Rectal smooth muscle tissue (tissue), 1 donor: ENCODE measurements at regions not wholly inside any gene's neighbourhood (a gene's known extent, or its start where the extent isn't known, plus 50 kb on each side); places are given as distances from the start of the nearest gene placed in this dataset.

ENCODE experiments used
- H3K27ac ChIP-seq: one replicate; pipeline ENCODE4 v1.7.0; 2013; ENCODE audit warnings: low read depth, low read length, inconsistent platforms
- H3K27me3 ChIP-seq: one replicate; pipeline ENCODE4 v1.7.0; 2013; ENCODE audit warnings: low read length; ENCODE audit not compliant: control insufficient read depth, insufficient read depth
- H3K36me3 ChIP-seq: one replicate; pipeline ENCODE4 v1.7.0; 2013; ENCODE audit warnings: low read length; ENCODE audit not compliant: control insufficient read depth, insufficient read depth
- H3K4me1 ChIP-seq: one replicate; pipeline ENCODE4 v1.7.0; 2013; ENCODE audit warnings: low read length; ENCODE audit not compliant: control insufficient read depth, insufficient read depth
- H3K4me3 ChIP-seq: one replicate; pipeline ENCODE4 v1.7.0; 2013; ENCODE audit warnings: low read length
- H3K9ac ChIP-seq: one replicate; pipeline ENCODE4 v1.7.0; 2013; ENCODE audit warnings: low read length

GRCh38 chr1:234979296-234980279 lies 149.0 kb downstream of the TOMM20 start:
- peaks cover 28% of the 10 kb centered on the region for H3K4me1 ChIP-seq
- no peaks in the 10 kb centered on the region for H3K27me3 ChIP-seq
- peak overlapping the region; percentile 14 for H3K4me3 ChIP-seq
- no peak overlapping the region for H3K9ac ChIP-seq
- no peaks in the 10 kb centered on the region for H3K36me3 ChIP-seq
- peak overlapping the region; percentile 74 for H3K27ac ChIP-seq

GRCh38 chr1:234978397-234979295 lies 150.0 kb downstream of the TOMM20 start:
- H3K27me3 ChIP-seq, result no peaks in the 10 kb centered on the region

GRCh38 chr1:234977875-234978396 lies 150.7 kb downstream of the TOMM20 start:
- Histone ChIP-seq H3K4me3 (no peak overlapping the region), H3K9ac (no peak overlapping the region), H3K36me3 (no peaks in the 10 kb centered on the region), H3K4me1 (peaks cover 38% of the 10 kb centered on the region), H3K27me3 (no peaks in the 10 kb centered on the region), H3K27ac (peak overlapping the region; percentile 74)

More at GRCh38 chr1:234978397-234979295, 150.0 kb downstream of the TOMM20 start:
- Histone ChIP-seq H3K36me3 (no peaks in the 10 kb centered on the region), H3K4me3 (peak overlapping the region; percentile 1), H3K4me1 (peaks cover 35% of the 10 kb centered on the region), H3K9ac (no peak overlapping the region), H3K27ac (peak overlapping the region; percentile 74)

GRCh38 chr1:234976861-234977680 lies 151.6 kb downstream of the TOMM20 start:
- Histone ChIP-seq H3K27me3 (no peaks in the 10 kb centered on the region), H3K27ac (no peak overlapping the region), H3K4me3 (no peak overlapping the region), H3K9ac (no peak overlapping the region), H3K4me1 (peaks cover 38% of the 10 kb centered on the region), H3K36me3 (no peaks in the 10 kb centered on the region)

GRCh38 chr1:234975941-234976860 lies 152.4 kb downstream of the TOMM20 start:
- H3K4me3 ChIP-seq, result no peak overlapping the region
- H3K27me3 ChIP-seq, result no peaks in the 10 kb centered on the region
- no peaks in the 10 kb centered on the region for H3K36me3 ChIP-seq
- no peak overlapping the region for H3K9ac ChIP-seq
- H3K4me1 ChIP-seq, result peaks cover 40% of the 10 kb centered on the region
- H3K27ac ChIP-seq, result no peak overlapping the region

- no peaks in the 10 kb centered on the region for H3K36me3 ChIP-seq
- H3K27me3 ChIP-seq, result no peaks in the 10 kb centered on the region
- H3K27ac ChIP-seq, result no peak overlapping the region
- no peak overlapping the region for H3K4me3 ChIP-seq
- H3K4me1 ChIP-seq, result peaks cover 40% of the 10 kb centered on the region
- H3K9ac ChIP-seq, result no peak overlapping the region
Measured at GRCh38 chr1:234975122-234975940, 153.3 kb downstream of the TOMM20 start.

- no peaks in the 10 kb centered on the region for H3K36me3 ChIP-seq
- peak overlapping the region; percentile 54 for H3K27ac ChIP-seq
- H3K9ac ChIP-seq, result no peak overlapping the region
- no peak overlapping the region for H3K4me3 ChIP-seq
- peaks cover 40% of the 10 kb centered on the region for H3K4me1 ChIP-seq
- H3K27me3 ChIP-seq, result no peaks in the 10 kb centered on the region
Measured at GRCh38 chr1:234973426-234974250, 155.0 kb downstream of the TOMM20 start.

- Histone ChIP-seq H3K36me3 (no peaks in the 10 kb centered on the region), H3K9ac (no peak overlapping the region), H3K27me3 (no peaks in the 10 kb centered on the region), H3K4me3 (no peak overlapping the region), H3K27ac (no peak overlapping the region), H3K4me1 (peaks cover 36% of the 10 kb centered on the region)
Measured at GRCh38 chr1:234972411-234973191, 156.0 kb downstream of the TOMM20 start.

- no peaks in the 10 kb centered on the region for H3K27me3 ChIP-seq
- H3K4me3 ChIP-seq, result no peak overlapping the region
- H3K27ac ChIP-seq, result peak overlapping the region; percentile 84
- no peak overlapping the region for H3K9ac ChIP-seq
- H3K36me3 ChIP-seq, result no peaks in the 10 kb centered on the region
- peaks cover 36% of the 10 kb centered on the region for H3K4me1 ChIP-seq
Measured at GRCh38 chr1:234971586-234972297, 156.9 kb downstream of the TOMM20 start.
